ENCODE measurements at regions not wholly inside any gene's neighbourhood (a gene's known extent, or its start where the extent isn't known, plus 50 kb on each side); places are given as distances from the start of the nearest gene placed in this dataset.
"Not testable (repeated sequence)": the region's sequence is repeated elsewhere in the genome, so short reads cannot be mapped to it uniquely, and the experiment has no call there.

GRCh38 chrX:44747317-44747716, 96.5 kb upstream of the DUSP21 start:
- in situ Hi-C loops (cut with MboI; ENCODE audit: low pct_ligation_motif_present in 1 of 4, low pct_unique_long_range_greater_than_20kb in 1 of 4, low sequenced_read_pairs in 3 of 4) (no loop called here), intact Hi-C loops (cut with DNase I; ENCODE audit: low total_unique reads) (no loop called here)
- Histone ChIP-seq H3K27me3 (no peaks in the 10 kb centered on the region), H3K9me3 (no peaks in the 10 kb centered on the region), H3K27ac (no peak overlapping the region), H3K4me1 (peaks cover 0 to 3% (median 0%) of the 10 kb centered on the region in 4 donors), H3K36me3 (no peaks in the 10 kb centered on the region), H3K4me3 (no peak overlapping the region)
- no peak for DNase-seq
- TF ChIP-seq EP300 (IDR thresholded peaks at IDR 0.05; ENCODE audit: low read depth), result no peak
- no peak for TF ChIP-seq POLR2AphosphoS5 (IDR thresholded peaks at IDR 0.05)
- TF ChIP-seq CTCF (IDR thresholded peaks at IDR 0.05), result no peak
- WGBS, 2 donors (ENCODE audit: low coverage in 1 of 2), result 58 to 100% methylated on average over 1 to 2 of the region's 2 CpGs

- in situ Hi-C loops (cut with MboI; ENCODE audit: low pct_ligation_motif_present in 1 of 4, low pct_unique_long_range_greater_than_20kb in 1 of 4, low sequenced_read_pairs in 3 of 4) (no loop called here), intact Hi-C loops (cut with DNase I; ENCODE audit: low total_unique reads) (no loop called here)
- TF ChIP-seq POLR2A (IDR thresholded peaks at IDR 0.05) (no peak), CTCF (IDR thresholded peaks at IDR 0.05) (no peak), EP300 (IDR thresholded peaks at IDR 0.05; ENCODE audit: low read depth) (no peak), POLR2AphosphoS5 (IDR thresholded peaks at IDR 0.05) (no peak)
- Histone ChIP-seq H3K27me3 (no peaks in the 10 kb centered on the region), H3K36me3 (no peaks in the 10 kb centered on the region), H3K4me3 (no peak overlapping the region), H3K4me1 (peaks cover 0 to 3% (median 0%) of the 10 kb centered on the region in 4 donors), H3K27ac (no peak overlapping the region), H3K9me3 (no peaks in the 10 kb centered on the region)
- no peak for DNase-seq
- WGBS, 2 donors (ENCODE audit: low coverage in 1 of 2), result 42% methylated on average over 3 of the region's 3 CpGs; no CpG with 5 or more reads in 1 of the 2 donors
Observed at GRCh38 chrX:44744799-44745198, 99.0 kb upstream of the DUSP21 start.

GRCh38 chrX:44742480-44743155, 101.2 kb upstream of the DUSP21 start:
- H3K36me3 ChIP-seq, result no peaks in the 10 kb centered on the region
- no peaks in the 10 kb centered on the region for H3K27me3 ChIP-seq
- H3K4me3 ChIP-seq, result no peak overlapping the region
- intact Hi-C loops (cut with DNase I; ENCODE audit: low total_unique reads), result no loop called here
- 30 to 34% methylated on average over 2 to 6 of the region's 6 CpGs for WGBS, 2 donors (ENCODE audit: low coverage in 1 of 2)
- no peaks in the 10 kb centered on the region for H3K9me3 ChIP-seq
- no peak for DNase-seq
- TF ChIP-seq CTCF (IDR thresholded peaks at IDR 0.05) (no peak), POLR2AphosphoS5 (IDR thresholded peaks at IDR 0.05) (no peak), POLR2A (IDR thresholded peaks at IDR 0.05) (no peak), EP300 (IDR thresholded peaks at IDR 0.05; ENCODE audit: low read depth) (no peak)
- H3K27ac ChIP-seq, result no peak overlapping the region
- in situ Hi-C loops (cut with MboI; ENCODE audit: low pct_ligation_motif_present in 1 of 4, low pct_unique_long_range_greater_than_20kb in 1 of 4, low sequenced_read_pairs in 3 of 4), result no loop called here
- H3K4me1 ChIP-seq, result peaks cover 0 to 3% (median 0%) of the 10 kb centered on the region in 4 donors

GRCh38 chrX:44741859-44742258, 102.0 kb upstream of the DUSP21 start:
- H3K27me3 ChIP-seq; H3K4me3 ChIP-seq; H3K4me1 ChIP-seq; DNase-seq; in situ Hi-C loops (cut with MboI; ENCODE audit: low pct_ligation_motif_present in 1 of 4, low pct_unique_long_range_greater_than_20kb in 1 of 4, low sequenced_read_pairs in 3 of 4); H3K9me3 ChIP-seq; H3K27ac ChIP-seq; H3K36me3 ChIP-seq; intact Hi-C loops (cut with DNase I; ENCODE audit: low total_unique reads): not testable (repeated sequence)
- 80% methylated on average over 7 of the region's 7 CpGs; no CpG with 5 or more reads in 1 of the 2 donors for WGBS, 2 donors (ENCODE audit: low coverage in 1 of 2)

- H3K4me1 ChIP-seq; H3K9me3 ChIP-seq; H3K4me3 ChIP-seq; H3K27me3 ChIP-seq; DNase-seq; in situ Hi-C loops (cut with MboI; ENCODE audit: low pct_ligation_motif_present in 1 of 4, low pct_unique_long_range_greater_than_20kb in 1 of 4, low sequenced_read_pairs in 3 of 4); H3K27ac ChIP-seq; intact Hi-C loops (cut with DNase I; ENCODE audit: low total_unique reads); H3K36me3 ChIP-seq: not testable (repeated sequence)
- 87% methylated on average over 4 of the region's 6 CpGs; no CpG with 5 or more reads in 1 of the 2 donors for WGBS, 2 donors (ENCODE audit: low coverage in 1 of 2)
Observed at GRCh38 chrX:44741458-44741857, 102.4 kb upstream of the DUSP21 start.
